ENCODE measurements at regions not wholly inside any gene's neighbourhood (a gene's known extent, or its start where the extent isn't known, plus 50 kb on each side); places are given as distances from the start of the nearest gene placed in this dataset.

- no peak for TF ChIP-seq YY1 (IDR thresholded peaks at IDR 0.05; ENCODE audit: insufficient read depth, insufficient read length)
- TF ChIP-seq SUZ12 (IDR thresholded peaks at IDR 0.05; ENCODE audit: extremely low read depth, insufficient read depth, insufficient read length): no peak
Observed at GRCh38 chrX:99887918-99888317, 522.2 kb downstream of the PCDH19 start.
